ENCODE measurements at regions not wholly inside any gene's neighbourhood (a gene's known extent, or its start where the extent isn't known, plus 50 kb on each side); places are given as distances from the start of the nearest gene placed in this dataset.

- Histone ChIP-seq H3K9ac (ENCODE audit: insufficient read depth in 1 of 2, low read length in 2 of 2) (no peak overlapping the region), H3K9me3 (ENCODE audit: control insufficient read depth in 4 of 4, insufficient read depth in 3 of 4, low read length in 3 of 4) (no peaks in the 10 kb centered on the region), H3K27me3 (ENCODE audit: control insufficient read depth in 3 of 3, insufficient read depth in 3 of 3, low read length in 2 of 3) (no peaks in the 10 kb centered on the region), H3K4me1 (ENCODE audit: control insufficient read depth in 5 of 5, insufficient read depth in 5 of 5, low read length in 5 of 5) (peaks cover 0 to 12% (median 0%) of the 10 kb centered on the region in 5 donors), H3K27ac (ENCODE audit: low read depth in 1 of 2, low read length in 1 of 2) (no peak overlapping the region), H3K4me3 (no peak overlapping the region), H3K36me3 (ENCODE audit: control insufficient read depth in 4 of 4, insufficient read depth in 4 of 4, low read length in 4 of 4) (peaks cover 0 to 4% (median 0%) of the 10 kb centered on the region in 4 donors)
- WGBS, 2 donors: 61 to 64% methylated on average over 1 of the region's 1 CpG
- no peak for ATAC-seq (ENCODE audit: insufficient read depth, low FRiP score)
- no peak for TF ChIP-seq CTCF (IDR thresholded peaks at IDR 0.05; ENCODE audit: control extremely low read depth, extremely low read depth)
- DNase-seq: peak in 2 of 3 donors; percentile 40 to 45
These were observed 58.9 kb upstream of the KIF26B start for GRCh38 chr1:245095903-245096302.

GRCh38 chr1:245094954-245095353, 59.8 kb upstream of the KIF26B start:
- no peak for DNase-seq
- no peak for ATAC-seq (ENCODE audit: insufficient read depth, low FRiP score)
- TF ChIP-seq CTCF (IDR thresholded peaks at IDR 0.05; ENCODE audit: control extremely low read depth, extremely low read depth): no peak
- Histone ChIP-seq H3K4me3 (no peak overlapping the region), H3K27me3 (ENCODE audit: control insufficient read depth in 3 of 3, insufficient read depth in 3 of 3, low read length in 2 of 3) (no peaks in the 10 kb centered on the region), H3K9me3 (ENCODE audit: control insufficient read depth in 4 of 4, insufficient read depth in 3 of 4, low read length in 3 of 4) (no peaks in the 10 kb centered on the region), H3K4me1 (ENCODE audit: control insufficient read depth in 5 of 5, insufficient read depth in 5 of 5, low read length in 5 of 5) (peaks cover 0 to 12% (median 0%) of the 10 kb centered on the region in 5 donors), H3K36me3 (ENCODE audit: control insufficient read depth in 4 of 4, insufficient read depth in 4 of 4, low read length in 4 of 4) (peaks cover 0 to 4% (median 0%) of the 10 kb centered on the region in 4 donors), H3K27ac (ENCODE audit: low read depth in 1 of 2, low read length in 1 of 2) (no peak overlapping the region), H3K9ac (ENCODE audit: insufficient read depth in 1 of 2, low read length in 2 of 2) (no peak overlapping the region)
- 77 to 86% methylated on average over 5 of the region's 5 CpGs for WGBS, 2 donors

- ATAC-seq (ENCODE audit: insufficient read depth, low FRiP score) (no peak), DNase-seq (no peak)
- Histone ChIP-seq H3K27ac (ENCODE audit: low read depth in 1 of 2, low read length in 1 of 2) (no peak overlapping the region), H3K4me1 (ENCODE audit: control insufficient read depth in 5 of 5, insufficient read depth in 5 of 5, low read length in 5 of 5) (peaks cover 0 to 12% (median 0%) of the 10 kb centered on the region in 5 donors), H3K27me3 (ENCODE audit: control insufficient read depth in 3 of 3, insufficient read depth in 3 of 3, low read length in 2 of 3) (no peaks in the 10 kb centered on the region), H3K4me3 (no peak overlapping the region), H3K9me3 (ENCODE audit: control insufficient read depth in 4 of 4, insufficient read depth in 3 of 4, low read length in 3 of 4) (no peaks in the 10 kb centered on the region), H3K36me3 (ENCODE audit: control insufficient read depth in 4 of 4, insufficient read depth in 4 of 4, low read length in 4 of 4) (peaks cover 0 to 4% (median 0%) of the 10 kb centered on the region in 4 donors), H3K9ac (ENCODE audit: insufficient read depth in 1 of 2, low read length in 2 of 2) (no peak overlapping the region)
- TF ChIP-seq CTCF (IDR thresholded peaks at IDR 0.05; ENCODE audit: control extremely low read depth, extremely low read depth): no peak
- WGBS, 2 donors: 96% methylated on average over 10 of the region's 10 CpGs
These were observed 60.7 kb upstream of the KIF26B start for GRCh38 chr1:245094092-245094491.

GRCh38 chr1:245092638-245092976, 62.2 kb upstream of the KIF26B start:
- peak overlapping the region in 1 of 2 donors; percentile 62 for H3K27ac ChIP-seq (ENCODE audit: low read depth in 1 of 2, low read length in 1 of 2)
- H3K27me3 ChIP-seq (ENCODE audit: control insufficient read depth in 3 of 3, insufficient read depth in 3 of 3, low read length in 2 of 3): no peaks in the 10 kb centered on the region
- no peak for TF ChIP-seq CTCF (IDR thresholded peaks at IDR 0.05; ENCODE audit: control extremely low read depth, extremely low read depth)
- H3K4me1 ChIP-seq (ENCODE audit: control insufficient read depth in 5 of 5, insufficient read depth in 5 of 5, low read length in 5 of 5): peaks cover 0 to 12% (median 0%) of the 10 kb centered on the region in 5 donors
- no peak overlapping the region for H3K4me3 ChIP-seq
- H3K36me3 ChIP-seq (ENCODE audit: control insufficient read depth in 4 of 4, insufficient read depth in 4 of 4, low read length in 4 of 4): peaks cover 0 to 4% (median 2%) of the 10 kb centered on the region in 4 donors
- 85 to 89% methylated on average over 5 of the region's 5 CpGs for WGBS, 2 donors
- DNase-seq: no peak
- H3K9me3 ChIP-seq (ENCODE audit: control insufficient read depth in 4 of 4, insufficient read depth in 3 of 4, low read length in 3 of 4): no peaks in the 10 kb centered on the region
- no peak for ATAC-seq (ENCODE audit: insufficient read depth, low FRiP score)
- H3K9ac ChIP-seq (ENCODE audit: insufficient read depth in 1 of 2, low read length in 2 of 2): no peak overlapping the region

Measured in lung (tissue), 11 donors.